HG03565 (cell line): ENCODE measurements at regions not wholly inside any gene's neighbourhood (a gene's known extent, or its start where the extent isn't known, plus 50 kb on each side); places are given as distances from the start of the nearest gene placed in this dataset.

ENCODE experiments used
- ATAC-seq: cut with Tn5 transposase; IDR thresholded peaks from one replicate; pipeline ENCODE4 v1.9.1; 2021; ENCODE audit warnings: mild to moderate bottlenecking, moderate library complexity; ENCODE audit not compliant: unreplicated experiment

- no peak for ATAC-seq
These were observed 381.4 kb downstream of the BCOR start for GRCh38 chrX:39716401-39716800.

- no peak for ATAC-seq
These were observed 380.8 kb downstream of the BCOR start for GRCh38 chrX:39716802-39717540.

- ATAC-seq = no peak
These were observed 378.8 kb downstream of the BCOR start for GRCh38 chrX:39718981-39719380.

GRCh38 chrX:39720945-39721344, 376.8 kb downstream of the BCOR start:
- no peak for ATAC-seq

- no peak for ATAC-seq
These were observed 376.0 kb downstream of the BCOR start for GRCh38 chrX:39721566-39722279.

- no peak for ATAC-seq
These were observed 373.2 kb downstream of the BCOR start for GRCh38 chrX:39724544-39724943.

- ATAC-seq = no peak
These were observed 372.6 kb downstream of the BCOR start for GRCh38 chrX:39725114-39725513.

- ATAC-seq = no peak
These were observed 371.7 kb downstream of the BCOR start for GRCh38 chrX:39725928-39726619.

- ATAC-seq = no peak
These were observed 371.0 kb downstream of the BCOR start for GRCh38 chrX:39726771-39727170.

- no peak for ATAC-seq
These were observed 369.7 kb downstream of the BCOR start for GRCh38 chrX:39728025-39728424.

- no peak for ATAC-seq
These were observed 368.7 kb downstream of the BCOR start for GRCh38 chrX:39728852-39729598.

- no peak for ATAC-seq
These were observed 367.6 kb downstream of the BCOR start for GRCh38 chrX:39729981-39730661.

- no peak for ATAC-seq
These were observed 367.0 kb downstream of the BCOR start for GRCh38 chrX:39730662-39731329.

- ATAC-seq = no peak
These were observed 366.5 kb downstream of the BCOR start for GRCh38 chrX:39731330-39731667.

- ATAC-seq = no peak
These were observed 366.0 kb downstream of the BCOR start for GRCh38 chrX:39731735-39732134.

GRCh38 chrX:39733745-39734144, 364.0 kb downstream of the BCOR start:
- ATAC-seq = no peak

GRCh38 chrX:39734174-39734776, 363.5 kb downstream of the BCOR start:
- ATAC-seq = no peak

GRCh38 chrX:39736216-39737211, 361.2 kb downstream of the BCOR start:
- no peak for ATAC-seq

- no peak for ATAC-seq
These were observed 358.2 kb downstream of the BCOR start for GRCh38 chrX:39739585-39739984.
